Vagina (tissue), 2 donors: ENCODE measurements at regions not wholly inside any gene's neighbourhood (a gene's known extent, or its start where the extent isn't known, plus 50 kb on each side); places are given as distances from the start of the nearest gene placed in this dataset.

ENCODE experiments used
- POLR2A ChIP-seq, 2 donors: fragments of 450-650 bp; IDR thresholded peaks; one replicate each; pipeline ENCODE4 v1.6.1; 2017; ENCODE audit warnings: antibody characterized with exemption in 2 of 2, mild to moderate bottlenecking in 2 of 2, moderate library complexity in 2 of 2
- TF ChIP-seq, protein P1 (sequence below), 3 experiments: fragments of 450-650 bp in 2 of 3; fragments of 200-600 bp in 1 of 3; sonication (generic) in 1 of 3; IDR thresholded peaks; one replicate each; pipeline ENCODE4 v1.5.1; 2017 to 2019; ENCODE audit warnings: antibody characterized with exemption in 3 of 3, mild to moderate bottlenecking in 2 of 3, moderate library complexity in 2 of 3

DNA sequence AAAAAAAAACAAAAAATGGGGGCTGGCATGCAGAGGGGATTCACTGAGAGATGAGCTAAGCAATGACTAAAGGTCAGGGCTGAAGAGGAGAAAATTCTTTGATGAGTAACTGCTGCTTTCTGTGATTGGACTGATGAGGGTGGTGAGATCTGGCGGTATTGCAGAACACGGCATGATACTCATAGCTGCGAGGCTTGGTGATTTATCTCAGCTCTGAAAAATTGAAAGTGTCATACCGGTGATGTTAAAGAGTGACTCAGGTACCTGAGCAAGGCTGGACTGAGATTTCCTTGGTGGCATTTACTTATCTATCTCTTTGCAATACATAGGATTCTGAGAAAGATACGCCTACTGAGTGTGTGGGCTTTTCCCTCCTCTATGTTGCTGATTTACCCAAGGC is 204.1 kb upstream of the DDX53 start:
- no peak for TF ChIP-seq POLR2A (IDR thresholded peaks at IDR 0.05)
- TF ChIP-seq, protein P1, sequence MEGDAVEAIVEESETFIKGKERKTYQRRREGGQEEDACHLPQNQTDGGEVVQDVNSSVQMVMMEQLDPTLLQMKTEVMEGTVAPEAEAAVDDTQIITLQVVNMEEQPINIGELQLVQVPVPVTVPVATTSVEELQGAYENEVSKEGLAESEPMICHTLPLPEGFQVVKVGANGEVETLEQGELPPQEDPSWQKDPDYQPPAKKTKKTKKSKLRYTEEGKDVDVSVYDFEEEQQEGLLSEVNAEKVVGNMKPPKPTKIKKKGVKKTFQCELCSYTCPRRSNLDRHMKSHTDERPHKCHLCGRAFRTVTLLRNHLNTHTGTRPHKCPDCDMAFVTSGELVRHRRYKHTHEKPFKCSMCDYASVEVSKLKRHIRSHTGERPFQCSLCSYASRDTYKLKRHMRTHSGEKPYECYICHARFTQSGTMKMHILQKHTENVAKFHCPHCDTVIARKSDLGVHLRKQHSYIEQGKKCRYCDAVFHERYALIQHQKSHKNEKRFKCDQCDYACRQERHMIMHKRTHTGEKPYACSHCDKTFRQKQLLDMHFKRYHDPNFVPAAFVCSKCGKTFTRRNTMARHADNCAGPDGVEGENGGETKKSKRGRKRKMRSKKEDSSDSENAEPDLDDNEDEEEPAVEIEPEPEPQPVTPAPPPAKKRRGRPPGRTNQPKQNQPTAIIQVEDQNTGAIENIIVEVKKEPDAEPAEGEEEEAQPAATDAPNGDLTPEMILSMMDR (IDR thresholded peaks at IDR 0.05): no peak
